GM12878 (cell line): ENCODE measurements at regions not wholly inside any gene's neighbourhood (a gene's known extent, or its start where the extent isn't known, plus 50 kb on each side); places are given as distances from the start of the nearest gene placed in this dataset.

ENCODE experiments used
- ATAC-seq: fragments of 200-7000 bp; cut with Tn5 transposase; 3 replicates; pipeline ENCODE4 v1.9.1; 2020; ENCODE audit warnings: mild to moderate bottlenecking, moderate library complexity
- BruUV-seq: library from RNA; stranded (reverse); fragments of 400-500 nt; replicated peaks from 2 replicates; lab custom pipeline; 2021; lab: Mats Ljungman, UMichigan
- CTCF ChIA-PET: fragments of 300-600 bp; sonication (Branson Sonifier 250); formaldehyde crosslinking; extraction: SDS; loops from one replicate; lab custom pipeline; 2021; ENCODE audit warnings: inconsistent platforms; lab: Yijun Ruan, JAX
- POLR2A ChIA-PET: fragments of 350-600 bp; formaldehyde crosslinking; extraction: SDS; loops from one replicate; lab custom pipeline; 2021; ENCODE audit warnings: inconsistent platforms; lab: Charles Lee
- RAD21 ChIA-PET: fragments of 300-600 bp; sonication (Branson Sonifier 250); formaldehyde crosslinking; loops from one replicate; lab custom pipeline; 2023; ENCODE audit warnings: antibody characterized with exemption; ENCODE audit not compliant: unreplicated experiment; lab: Charles Lee
- SMC1A ChIA-PET: fragments of 300-600 bp; sonication (Branson Sonifier 250); formaldehyde crosslinking; loops from one replicate; lab custom pipeline; 2023; ENCODE audit not compliant: unreplicated experiment, uncharacterized antibody; lab: Charles Lee
- DNase-seq: peaks from one replicate; pipeline ENCODE4 v3.0.0-alpha.2; 2011; ENCODE audit warnings: low read depth, low spot score
- FAIRE-seq: peaks from 3 replicates; lab custom pipeline; 2011; peaks lifted over from hg19 to GRCh38; lab: Jason Lieb, UNC
- H2AFZ ChIP-seq: 2 replicates; pipeline ENCODE4 v1.6.0; 2011; ENCODE audit warnings: low read depth, low read length, control low read depth; ENCODE audit not compliant: control insufficient read depth
- H3K27ac ChIP-seq: 2 replicates; pipeline ENCODE4 v1.5.1; 2011; ENCODE audit warnings: control low read depth; ENCODE audit not compliant: control insufficient read depth, insufficient read depth
- H3K27me3 ChIP-seq, 2 experiments: replicated peaks in 1 of 2; 2 replicates each; pipeline versions ENCODE4 v1.6.0 to v1.6.1; 2011; ENCODE audit warnings: low read length in 1 of 2; ENCODE audit not compliant: control insufficient read depth in 2 of 2, insufficient read depth in 2 of 2
- H3K36me3 ChIP-seq, 2 experiments: 2 replicates each; pipeline ENCODE4 v1.5.1; 2011; ENCODE audit warnings: low read length in 1 of 2; ENCODE audit not compliant: control insufficient read depth in 2 of 2, insufficient read depth in 2 of 2
- H3K4me1 ChIP-seq: 2 replicates; pipeline ENCODE4 v1.6.1; 2011; ENCODE audit warnings: mild to moderate bottlenecking, low read length, moderate library complexity, mixed read lengths; ENCODE audit not compliant: control insufficient read depth, insufficient read depth
- H3K4me2 ChIP-seq: 2 replicates; pipeline ENCODE4 v1.6.0; 2011; ENCODE audit warnings: control low read depth; ENCODE audit not compliant: control insufficient read depth, insufficient read depth
- H3K4me3 ChIP-seq: fragments of 200-600 bp; sonication (generic); 2 replicates; pipeline ENCODE4 v1.5.1; 2016
- H3K79me2 ChIP-seq: 2 replicates; pipeline ENCODE4 v1.6.0; 2011; ENCODE audit warnings: low read length; ENCODE audit not compliant: control insufficient read depth, insufficient read depth
- H3K9ac ChIP-seq: 2 replicates; pipeline ENCODE4 v1.8.0; 2011; ENCODE audit warnings: low read length, control low read depth, mixed read lengths; ENCODE audit not compliant: control insufficient read depth, insufficient read depth
- H3K9me3 ChIP-seq: replicated peaks from 3 replicates; pipeline ENCODE4 v1.5.1; 2011; ENCODE audit warnings: mild to moderate bottlenecking, low read length; ENCODE audit not compliant: control insufficient read depth, insufficient read depth
- H4K20me1 ChIP-seq: 2 replicates; pipeline ENCODE4 v1.6.0; 2011; ENCODE audit not compliant: control insufficient read depth, insufficient read depth
- CREB1 ChIP-seq: IDR thresholded peaks from 2 replicates; pipeline ENCODE4 v1.6.1; 2012; ENCODE audit warnings: low read depth, mild to moderate bottlenecking, inconsistent platforms
- CREM ChIP-seq: IDR thresholded peaks from 2 replicates; pipeline ENCODE4 v1.6.1; 2014; ENCODE audit warnings: antibody characterized with exemption, low read depth
- GABPA ChIP-seq: IDR thresholded peaks from 2 replicates; pipeline ENCODE4 v1.6.1; 2014; ENCODE audit warnings: antibody characterized with exemption, low read depth, mild to moderate bottlenecking, inconsistent platforms
- JUND ChIP-seq: IDR thresholded peaks from 2 replicates; pipeline ENCODE4 v1.6.1; 2012; ENCODE audit warnings: low read depth, mild to moderate bottlenecking, low read length, improper control_type of control experiment, moderate library complexity
- NFYB ChIP-seq: IDR thresholded peaks from 2 replicates; pipeline ENCODE4 v1.6.1; 2011; ENCODE audit warnings: low read depth, mild to moderate bottlenecking, low read length, improper control_type of control experiment, moderate library complexity; ENCODE audit not compliant: insufficient read depth
- NR2C1 ChIP-seq: fragments of 450-650 bp; IDR thresholded peaks from 2 replicates; pipeline ENCODE4 v1.6.1; 2017; ENCODE audit warnings: antibody characterized with exemption, mild to moderate bottlenecking, moderate library complexity
- PAX5 ChIP-seq: IDR thresholded peaks from 2 replicates; pipeline ENCODE4 v1.6.1; 2011; ENCODE audit warnings: low read depth, low read length, borderline replicate concordance
- RAD21 ChIP-seq: IDR thresholded peaks from 2 replicates; pipeline ENCODE4 v1.6.1; 2011; ENCODE audit warnings: mild to moderate bottlenecking, low read depth, low read length, moderate library complexity; ENCODE audit not compliant: insufficient read depth
- RFX5 ChIP-seq: IDR thresholded peaks from 2 replicates; pipeline ENCODE4 v1.6.1; 2011; ENCODE audit warnings: low read depth, low read length, improper control_type of control experiment
- RUNX3 ChIP-seq: IDR thresholded peaks from 2 replicates; pipeline ENCODE4 v1.6.1; 2012; ENCODE audit warnings: low read length, inconsistent platforms
- SUPT20H ChIP-seq: IDR thresholded peaks from 2 replicates; pipeline ENCODE4 v1.6.1; 2011; ENCODE audit warnings: low read depth, mild to moderate bottlenecking, low read length, moderate library complexity, borderline replicate concordance; ENCODE audit not compliant: control insufficient read depth
- ZNF217 ChIP-seq: fragments of 450-650 bp; IDR thresholded peaks from 2 replicates; pipeline ENCODE4 v1.6.1; 2017; ENCODE audit warnings: antibody characterized with exemption, mild to moderate bottlenecking
- WGBS: methylation state at CpG from one replicate; pipeline ENCODE4 v1.1.6; 2016; ENCODE audit warnings: low lambda C conversion rate; ENCODE audit not compliant: insufficient replicate concordance, insufficient coverage; ENCODE audit errors: missing lambda C conversion rate; 5-methylcytosine and 5-hydroxymethylcytosine counted together
- in situ Hi-C: fragments of 300-500 bp; cut with MboI; formaldehyde crosslinking; loops from 9 replicates; pipeline ENCODE4 v1.14.3; 2018; ENCODE audit warnings: mixed read lengths
- intact Hi-C: fragments of 100-400 bp; cut with micrococcal nuclease; formaldehyde crosslinking; loops from one replicate; pipeline ENCODE4 v1.14.2; 2022; ENCODE audit not compliant: unreplicated experiment
- TF ChIP-seq, protein P1 (sequence below): fragments of 450-650 bp; IDR thresholded peaks from 2 replicates; pipeline ENCODE4 v1.6.1; 2017; ENCODE audit warnings: mild to moderate bottlenecking, low read depth, inconsistent platforms; ENCODE audit not compliant: poor library complexity, severe bottlenecking
- TF ChIP-seq, protein P2 (sequence below): fragments of 450-650 bp; IDR thresholded peaks from 2 replicates; pipeline ENCODE4 v1.6.1; 2016; ENCODE audit warnings: mild to moderate bottlenecking
- TF ChIP-seq, protein P3 (sequence below): fragments of 450-650 bp; IDR thresholded peaks from 2 replicates; pipeline ENCODE4 v1.6.1; 2017; ENCODE audit warnings: borderline replicate concordance

DNA sequence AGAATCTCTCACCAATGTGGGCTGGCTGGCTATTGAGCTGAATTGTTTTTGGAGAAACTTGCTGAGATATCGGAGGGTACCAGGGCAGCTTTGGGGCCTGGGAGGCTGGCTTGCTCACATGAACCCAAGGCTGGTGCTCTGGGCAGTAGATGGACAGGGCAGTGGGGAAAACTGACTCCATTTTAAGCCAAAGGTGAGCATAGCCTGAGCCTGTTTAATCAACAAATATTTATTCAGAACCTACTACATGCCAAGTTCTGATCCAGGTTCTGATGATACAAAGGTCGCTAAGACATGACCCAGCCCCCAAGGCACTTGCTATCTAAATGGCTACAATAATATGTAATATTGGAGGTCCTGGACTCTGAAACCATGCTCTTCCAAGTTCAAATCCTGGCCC lies 86.6 kb downstream of the BUB3 start (continued):
- TF ChIP-seq, protein P1, sequence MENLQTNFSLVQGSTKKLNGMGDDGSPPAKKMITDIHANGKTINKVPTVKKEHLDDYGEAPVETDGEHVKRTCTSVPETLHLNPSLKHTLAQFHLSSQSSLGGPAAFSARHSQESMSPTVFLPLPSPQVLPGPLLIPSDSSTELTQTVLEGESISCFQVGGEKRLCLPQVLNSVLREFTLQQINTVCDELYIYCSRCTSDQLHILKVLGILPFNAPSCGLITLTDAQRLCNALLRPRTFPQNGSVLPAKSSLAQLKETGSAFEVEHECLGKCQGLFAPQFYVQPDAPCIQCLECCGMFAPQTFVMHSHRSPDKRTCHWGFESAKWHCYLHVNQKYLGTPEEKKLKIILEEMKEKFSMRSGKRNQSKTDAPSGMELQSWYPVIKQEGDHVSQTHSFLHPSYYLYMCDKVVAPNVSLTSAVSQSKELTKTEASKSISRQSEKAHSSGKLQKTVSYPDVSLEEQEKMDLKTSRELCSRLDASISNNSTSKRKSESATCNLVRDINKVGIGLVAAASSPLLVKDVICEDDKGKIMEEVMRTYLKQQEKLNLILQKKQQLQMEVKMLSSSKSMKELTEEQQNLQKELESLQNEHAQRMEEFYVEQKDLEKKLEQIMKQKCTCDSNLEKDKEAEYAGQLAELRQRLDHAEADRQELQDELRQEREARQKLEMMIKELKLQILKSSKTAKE = no peak
- TF ChIP-seq, all 136 proteins: peak for 0

- DNase-seq = no peak
- Histone ChIP-seq H4K20me1 (no peaks in the 10 kb centered on the region), H3K4me3 (no peak overlapping the region), H3K9ac (no peak overlapping the region), H3K36me3 (no peaks in the 10 kb centered on the region), H3K79me2 (no peaks in the 10 kb centered on the region), H3K4me1 (peaks cover 5% of the 10 kb centered on the region; the same call in 1 of the 2 replicates), H3K4me2 (no peak overlapping the region), H3K9me3 (no peaks in the 10 kb centered on the region; the same call in 2 of the 3 replicates), H2AFZ (peak overlapping the region; percentile 3), H3K27ac (no peak overlapping the region), H3K27me3 (no peaks in the 10 kb centered on the region)
- CTCF ChIA-PET = interaction anchor here (0.8 to 1.6 kb wide), 3 partner anchors 11 to 333 kb away, joined by 3 to 4 read pairs (median 3); partner anchors contain the start of gene BUB3
- peak; percentile 70 for ATAC-seq
- BruUV-seq = no TSS peak
- RAD21 ChIA-PET = no interaction called here
- SMC1A ChIA-PET = interaction anchor here (0.7 kb wide), 1 partner anchor 36 kb away, joined by 3 read pairs; no protein-coding TSS in a partner anchor
- POLR2A ChIA-PET = no interaction called here
- intact Hi-C loops (no loop called here), in situ Hi-C loops (no loop called here)
- no peak for FAIRE-seq
- 48% methylated on average over 7 of the region's 7 CpGs for WGBS
- TF ChIP-seq RFX5 (peak; percentile 84), GABPA (no peak), RAD21 (no peak), NR2C1 (no peak), CREM (peak; percentile 85), CREB1 (peak; percentile 88), RUNX3 (0 out of 2 replicates have a peak, but pooled peaks have one; percentile 10), JUND (no peak), ZNF217 (no peak), NFYB (0 out of 2 replicates have a peak, but pooled peaks have one; percentile 35), PAX5 (no peak), SUPT20H (no peak)
- TF ChIP-seq, protein P1 = no peak
- TF ChIP-seq, protein P2, sequence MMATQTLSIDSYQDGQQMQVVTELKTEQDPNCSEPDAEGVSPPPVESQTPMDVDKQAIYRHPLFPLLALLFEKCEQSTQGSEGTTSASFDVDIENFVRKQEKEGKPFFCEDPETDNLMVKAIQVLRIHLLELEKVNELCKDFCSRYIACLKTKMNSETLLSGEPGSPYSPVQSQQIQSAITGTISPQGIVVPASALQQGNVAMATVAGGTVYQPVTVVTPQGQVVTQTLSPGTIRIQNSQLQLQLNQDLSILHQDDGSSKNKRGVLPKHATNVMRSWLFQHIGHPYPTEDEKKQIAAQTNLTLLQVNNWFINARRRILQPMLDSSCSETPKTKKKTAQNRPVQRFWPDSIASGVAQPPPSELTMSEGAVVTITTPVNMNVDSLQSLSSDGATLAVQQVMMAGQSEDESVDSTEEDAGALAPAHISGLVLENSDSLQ = no peak
- TF ChIP-seq, protein P3, sequence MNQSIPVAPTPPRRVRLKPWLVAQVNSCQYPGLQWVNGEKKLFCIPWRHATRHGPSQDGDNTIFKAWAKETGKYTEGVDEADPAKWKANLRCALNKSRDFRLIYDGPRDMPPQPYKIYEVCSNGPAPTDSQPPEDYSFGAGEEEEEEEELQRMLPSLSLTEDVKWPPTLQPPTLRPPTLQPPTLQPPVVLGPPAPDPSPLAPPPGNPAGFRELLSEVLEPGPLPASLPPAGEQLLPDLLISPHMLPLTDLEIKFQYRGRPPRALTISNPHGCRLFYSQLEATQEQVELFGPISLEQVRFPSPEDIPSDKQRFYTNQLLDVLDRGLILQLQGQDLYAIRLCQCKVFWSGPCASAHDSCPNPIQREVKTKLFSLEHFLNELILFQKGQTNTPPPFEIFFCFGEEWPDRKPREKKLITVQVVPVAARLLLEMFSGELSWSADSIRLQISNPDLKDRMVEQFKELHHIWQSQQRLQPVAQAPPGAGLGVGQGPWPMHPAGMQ = no peak
These were observed 87.4 kb downstream of the BUB3 start for GRCh38 chr10:123241391-123242141.
